ENCODE measurements at regions not wholly inside any gene's neighbourhood (a gene's known extent, or its start where the extent isn't known, plus 50 kb on each side); places are given as distances from the start of the nearest gene placed in this dataset.

DNA sequence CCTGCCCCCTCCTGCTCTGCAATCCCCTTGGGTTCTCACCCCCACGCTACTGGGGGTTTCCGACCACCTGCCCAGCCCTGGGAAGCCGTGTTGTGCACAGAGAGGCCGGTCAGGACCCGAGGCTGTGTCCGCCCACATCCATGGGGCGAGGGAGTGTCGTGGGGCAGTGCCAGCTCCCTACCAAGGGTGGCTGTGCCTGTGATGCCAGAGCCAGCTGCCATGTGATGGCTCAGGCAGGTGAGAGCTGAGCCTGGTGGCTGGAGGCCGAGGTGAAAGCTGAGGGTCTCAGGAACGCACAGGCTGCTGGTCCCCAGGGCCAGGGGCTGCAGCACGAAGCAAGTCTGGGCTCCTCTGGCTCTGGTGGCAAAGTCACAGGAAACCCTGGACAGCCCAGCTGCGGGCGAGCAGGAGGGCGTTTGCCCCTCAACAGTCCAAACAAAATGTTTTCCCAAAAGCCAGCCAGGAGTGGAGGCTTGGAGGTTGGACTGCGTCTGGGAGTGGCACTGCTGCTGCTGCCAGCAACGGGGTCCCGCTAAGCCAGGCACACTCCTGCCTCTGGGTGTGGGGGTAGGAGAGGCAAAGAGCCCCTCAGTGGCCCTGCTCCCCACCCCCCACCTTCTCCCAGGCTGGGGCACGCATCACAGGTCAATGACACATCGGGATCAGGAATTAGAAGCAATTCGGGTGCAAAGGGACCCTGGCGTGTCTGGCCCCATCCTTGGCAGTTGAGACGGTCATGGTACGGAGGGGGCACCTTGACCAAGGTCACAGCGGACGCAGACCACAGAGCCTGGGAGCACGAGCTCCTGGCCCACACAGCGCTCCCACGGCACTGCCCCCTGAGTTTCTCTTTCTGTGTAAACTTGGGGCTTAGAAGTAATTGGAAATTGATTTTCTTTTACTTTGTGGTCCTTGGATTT is 72.4 kb upstream of the GPC1 start:
- no peak overlapping the region for H3K27ac ChIP-seq (ENCODE audit: low read depth)
- 85% methylated on average over 28 of the region's 28 CpGs for WGBS
- no peak overlapping the region for H3K4me3 ChIP-seq (ENCODE audit: low read depth, low read length)
- DNase-seq (ENCODE audit: extremely low spot score) = no peak
- no peaks in the 10 kb centered on the region for H3K4me1 ChIP-seq (ENCODE audit: insufficient read depth)
- no peaks in the 10 kb centered on the region for H3K36me3 ChIP-seq (ENCODE audit: insufficient read depth)

DNA sequence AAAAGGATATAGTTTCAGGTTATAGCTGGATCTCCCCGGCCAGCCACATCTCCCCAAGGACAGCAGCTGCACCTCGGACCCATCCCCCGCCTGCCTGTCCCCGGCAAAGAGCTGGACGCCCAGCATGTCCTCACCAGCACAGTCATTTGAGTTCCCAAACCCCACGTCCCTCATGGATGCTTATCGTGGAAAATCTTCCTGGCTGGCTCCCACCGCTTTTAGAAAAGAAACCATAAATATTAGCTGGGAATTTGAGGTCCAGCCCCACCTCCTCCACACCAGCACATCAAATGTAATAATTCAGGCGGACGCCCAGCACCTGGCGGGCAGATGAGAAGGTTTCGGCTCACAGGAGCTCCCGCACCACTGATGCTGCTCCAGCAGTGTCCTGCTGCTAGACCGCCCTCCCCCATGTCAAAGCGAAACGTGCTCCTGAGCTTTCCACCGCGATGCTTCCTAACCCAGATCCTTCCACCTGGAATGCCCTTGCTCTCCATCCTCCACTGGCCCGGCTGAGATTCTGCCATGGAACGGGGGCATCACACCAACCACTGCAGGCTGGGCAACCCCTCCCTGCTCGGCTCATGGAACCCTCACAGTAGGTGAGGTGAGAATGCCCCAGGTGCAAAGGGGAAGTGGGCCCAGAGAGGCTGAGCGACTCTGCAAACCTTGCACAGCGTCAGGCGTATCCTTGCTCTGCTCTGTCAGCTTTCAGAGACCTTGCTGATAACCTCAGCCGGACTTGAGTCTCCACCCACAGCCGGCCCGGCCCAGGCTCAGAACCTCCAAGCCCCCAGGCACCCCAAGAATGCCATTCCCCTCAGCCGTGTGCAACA is 71.5 kb upstream of the GPC1 start:
- H3K4me1 ChIP-seq (ENCODE audit: insufficient read depth) = no peaks in the 10 kb centered on the region
- H3K36me3 ChIP-seq (ENCODE audit: insufficient read depth) = no peaks in the 10 kb centered on the region
- no peak overlapping the region for H3K4me3 ChIP-seq (ENCODE audit: low read depth, low read length)
- H3K27ac ChIP-seq (ENCODE audit: low read depth) = no peak overlapping the region
- 80% methylated on average over 28 of the region's 28 CpGs for WGBS
- no peak for DNase-seq (ENCODE audit: extremely low spot score)

DNA sequence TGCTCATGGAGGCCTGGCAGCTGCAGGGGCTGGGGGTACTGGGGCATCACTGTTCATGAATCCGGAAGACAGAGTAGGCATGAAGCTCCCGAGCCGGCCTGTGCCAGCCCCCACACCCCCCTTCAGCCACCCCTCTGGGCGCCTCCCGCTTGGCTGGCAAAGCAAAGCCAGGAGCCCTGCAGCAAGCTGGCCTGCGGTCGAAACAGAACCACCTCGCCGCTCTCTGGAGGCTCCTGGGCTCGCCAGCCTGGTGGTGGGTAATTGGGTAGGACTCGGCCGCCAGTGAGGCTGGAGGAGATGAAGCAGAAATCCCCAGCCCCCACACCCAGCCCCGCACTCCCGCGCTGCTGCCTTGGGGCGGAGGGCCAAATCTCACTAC is 70.9 kb upstream of the GPC1 start:
- WGBS = 88% methylated on average over 16 of the region's 16 CpGs
- no peaks in the 10 kb centered on the region for H3K4me1 ChIP-seq (ENCODE audit: insufficient read depth)
- DNase-seq (ENCODE audit: extremely low spot score) = no peak
- H3K4me3 ChIP-seq (ENCODE audit: low read depth, low read length) = no peak overlapping the region
- H3K27ac ChIP-seq (ENCODE audit: low read depth) = no peak overlapping the region
- H3K36me3 ChIP-seq (ENCODE audit: insufficient read depth) = no peaks in the 10 kb centered on the region

DNA sequence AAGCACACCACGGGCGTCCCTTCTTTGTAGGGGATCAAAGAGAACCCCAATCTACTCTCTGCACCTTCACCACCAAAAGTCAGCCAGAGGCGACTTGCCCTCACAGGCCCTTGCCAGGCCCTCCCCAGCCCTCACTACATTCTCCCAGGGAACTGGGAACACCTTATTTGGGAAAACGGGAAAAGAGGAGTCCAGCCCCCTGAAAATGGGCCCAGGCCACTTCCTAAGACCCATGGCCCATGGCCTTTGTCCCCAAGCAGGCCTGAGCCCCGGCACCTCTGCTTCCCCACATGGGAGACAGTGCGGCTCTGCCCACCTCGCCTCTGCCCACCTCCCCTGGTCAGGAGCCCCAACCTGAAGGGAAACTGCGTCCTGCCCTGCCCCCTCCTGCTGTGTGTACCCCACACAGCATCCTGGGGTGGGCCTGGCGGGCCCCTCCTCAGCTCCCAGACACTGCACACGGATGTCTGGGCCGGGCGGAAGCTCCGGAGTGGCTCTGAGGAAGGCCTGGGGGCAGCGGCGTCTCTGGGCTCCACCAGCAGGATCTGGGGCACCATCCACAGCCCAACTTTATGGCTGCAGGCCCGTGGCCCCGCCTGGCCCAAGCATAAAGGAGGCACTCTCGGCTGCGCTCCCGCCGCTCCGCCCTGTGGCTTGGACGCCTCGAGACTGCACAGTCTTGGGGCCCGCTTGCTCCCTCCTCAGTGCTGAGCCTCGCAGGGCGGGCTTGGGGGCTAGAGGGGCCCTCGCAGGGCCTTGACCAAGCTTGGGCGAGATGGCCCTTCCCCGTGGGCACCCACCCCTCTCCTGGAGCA is 70.3 kb upstream of the GPC1 start:
- DNase-seq (ENCODE audit: extremely low spot score) = no peak
- no peak overlapping the region for H3K4me3 ChIP-seq (ENCODE audit: low read depth, low read length)
- WGBS = 91% methylated on average over 30 of the region's 30 CpGs
- H3K27ac ChIP-seq (ENCODE audit: low read depth) = no peak overlapping the region
- H3K4me1 ChIP-seq (ENCODE audit: insufficient read depth) = no peaks in the 10 kb centered on the region
- H3K36me3 ChIP-seq (ENCODE audit: insufficient read depth) = no peaks in the 10 kb centered on the region

DNA sequence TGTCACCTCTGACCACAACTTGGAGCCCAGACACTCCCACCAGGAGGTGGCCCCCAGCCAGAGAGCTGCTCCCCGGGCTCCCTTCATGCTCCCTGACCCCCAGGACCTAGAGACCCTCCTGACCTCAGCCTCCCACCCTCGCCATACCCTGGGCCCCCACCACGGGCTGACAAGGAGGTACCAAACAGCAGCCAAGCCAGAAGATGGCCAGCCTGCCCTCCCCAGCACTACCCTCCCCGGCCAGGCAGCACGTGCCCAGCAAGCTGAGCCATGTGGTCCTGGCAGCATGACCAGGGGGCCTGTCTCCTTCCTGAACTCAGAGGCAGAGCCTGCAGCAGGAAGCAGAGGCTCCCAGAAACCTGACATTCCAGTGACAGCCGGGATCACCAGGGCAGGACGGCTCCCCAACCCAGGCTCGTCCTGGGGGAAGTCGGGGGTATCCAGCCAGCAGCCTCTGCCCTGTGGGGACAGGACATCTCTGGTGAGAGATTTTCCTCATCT is 69.4 kb upstream of the GPC1 start:
- no peaks in the 10 kb centered on the region for H3K4me1 ChIP-seq (ENCODE audit: insufficient read depth)
- 74% methylated on average over 9 of the region's 9 CpGs for WGBS
- H3K36me3 ChIP-seq (ENCODE audit: insufficient read depth) = no peaks in the 10 kb centered on the region
- no peak for DNase-seq (ENCODE audit: extremely low spot score)
- H3K27ac ChIP-seq (ENCODE audit: low read depth) = no peak overlapping the region
- H3K4me3 ChIP-seq (ENCODE audit: low read depth, low read length) = no peak overlapping the region

DNA sequence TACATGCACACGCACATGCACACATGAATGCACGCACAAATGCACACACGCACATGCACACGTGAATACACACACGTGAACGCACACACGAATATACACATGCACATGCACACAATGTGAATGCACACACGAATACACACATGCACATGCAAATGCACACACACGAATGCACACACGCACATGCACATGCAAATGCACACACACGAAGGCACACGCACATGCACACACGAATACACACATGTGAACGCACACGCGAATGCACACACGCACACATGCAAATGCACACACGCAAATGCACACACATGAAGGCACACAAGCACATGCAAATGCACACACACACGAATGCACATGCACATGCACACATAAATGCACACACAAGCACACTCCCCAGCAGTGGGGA is 68.6 kb upstream of the GPC1 start:
- DNase-seq (ENCODE audit: extremely low spot score) = no peak
- Histone ChIP-seq H3K36me3 (ENCODE audit: insufficient read depth) (no peaks in the 10 kb centered on the region), H3K27ac (ENCODE audit: low read depth) (no peak overlapping the region), H3K4me1 (ENCODE audit: insufficient read depth) (no peaks in the 10 kb centered on the region), H3K4me3 (ENCODE audit: low read depth, low read length) (no peak overlapping the region)
- 97% methylated on average over 19 of the region's 19 CpGs for WGBS

DNA sequence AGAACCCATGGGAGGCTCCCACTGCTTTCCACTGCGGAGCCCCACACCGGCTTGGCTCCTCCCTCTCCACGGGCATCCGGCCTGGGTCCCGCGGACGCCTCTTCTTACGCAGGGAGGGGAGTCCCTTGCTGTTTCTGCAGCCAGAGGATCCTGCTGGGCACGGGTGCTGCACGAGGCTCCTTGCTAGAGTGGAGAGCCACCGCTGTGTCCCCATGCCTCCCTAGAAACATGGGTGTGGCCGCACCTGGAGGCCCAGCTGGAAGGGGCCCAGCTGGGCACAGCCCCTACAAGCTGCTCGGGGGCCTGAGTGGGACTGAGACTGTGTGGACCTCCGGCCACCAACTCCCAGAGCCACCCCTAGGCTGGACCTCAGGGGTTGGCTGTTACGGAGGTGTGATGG is 67.7 kb upstream of the GPC1 start:
- H3K4me1 ChIP-seq (ENCODE audit: insufficient read depth) = no peaks in the 10 kb centered on the region
- 94% methylated on average over 15 of the region's 15 CpGs for WGBS

DNA sequence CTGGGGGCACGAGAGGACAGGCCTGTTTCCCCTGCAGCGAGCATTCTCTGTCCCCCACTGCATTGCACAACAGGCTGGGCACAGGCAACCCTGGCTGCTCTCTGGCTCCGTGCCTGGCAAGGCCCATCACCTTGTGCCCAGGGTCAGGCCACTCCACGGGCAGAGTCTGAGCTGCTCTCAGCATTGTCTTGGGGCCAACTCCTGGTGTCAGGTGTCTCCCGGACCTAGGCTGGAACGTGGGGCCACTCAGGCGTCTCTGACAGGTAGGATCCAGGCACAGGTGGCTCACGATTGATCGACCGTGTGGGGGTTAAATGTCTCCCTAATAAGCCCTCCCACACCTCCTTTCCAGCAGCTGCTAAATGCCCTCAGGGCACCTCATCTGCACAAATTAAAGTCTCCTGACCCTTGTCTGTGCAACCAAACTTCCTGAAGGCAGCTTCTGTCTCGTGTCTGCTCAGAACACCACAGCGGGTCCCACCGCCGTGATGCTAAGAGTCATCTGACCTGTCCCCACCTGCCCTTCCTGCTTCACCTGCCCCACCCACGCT is 66.6 kb upstream of the GPC1 start:
- Histone ChIP-seq H3K4me3 (ENCODE audit: low read depth, low read length) (no peak overlapping the region), H3K4me1 (ENCODE audit: insufficient read depth) (no peaks in the 10 kb centered on the region), H3K27ac (ENCODE audit: low read depth) (no peak overlapping the region), H3K36me3 (ENCODE audit: insufficient read depth) (no peaks in the 10 kb centered on the region)
- DNase-seq (ENCODE audit: extremely low spot score) = no peak
- WGBS = 84% methylated on average over 15 of the region's 15 CpGs

More for the DNA sequence above, 67.7 kb upstream of the GPC1 start:
- H3K27ac ChIP-seq (ENCODE audit: low read depth) = no peak overlapping the region
- DNase-seq (ENCODE audit: extremely low spot score) = no peak
- no peaks in the 10 kb centered on the region for H3K36me3 ChIP-seq (ENCODE audit: insufficient read depth)
- H3K4me3 ChIP-seq (ENCODE audit: low read depth, low read length) = no peak overlapping the region

DNA sequence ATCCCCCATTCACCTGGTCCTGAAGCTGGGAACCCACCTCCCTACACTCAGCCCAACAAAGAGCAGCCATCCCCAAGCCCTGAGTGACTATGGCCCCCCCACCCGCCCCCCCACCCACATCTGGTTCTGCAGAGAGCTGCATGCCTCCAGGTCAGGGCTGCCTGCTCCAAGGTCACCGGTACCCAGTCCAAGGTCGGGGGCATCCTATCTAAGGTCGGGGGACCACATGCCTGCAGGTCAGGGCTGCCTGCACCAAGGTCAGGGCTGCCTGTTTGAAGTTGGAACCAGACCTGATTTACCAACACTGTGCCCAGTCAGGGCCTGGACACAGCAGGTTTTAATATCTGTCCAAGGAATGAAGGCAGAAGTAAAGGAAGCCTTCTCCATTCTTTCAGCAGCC is 66.1 kb upstream of the GPC1 start:
- WGBS = 72% methylated on average over 4 of the region's 4 CpGs
- H3K4me3 ChIP-seq (ENCODE audit: low read depth, low read length) = no peak overlapping the region
- H3K36me3 ChIP-seq (ENCODE audit: insufficient read depth) = no peaks in the 10 kb centered on the region
- DNase-seq (ENCODE audit: extremely low spot score) = no peak
- no peak overlapping the region for H3K27ac ChIP-seq (ENCODE audit: low read depth)
- no peaks in the 10 kb centered on the region for H3K4me1 ChIP-seq (ENCODE audit: insufficient read depth)

DNA sequence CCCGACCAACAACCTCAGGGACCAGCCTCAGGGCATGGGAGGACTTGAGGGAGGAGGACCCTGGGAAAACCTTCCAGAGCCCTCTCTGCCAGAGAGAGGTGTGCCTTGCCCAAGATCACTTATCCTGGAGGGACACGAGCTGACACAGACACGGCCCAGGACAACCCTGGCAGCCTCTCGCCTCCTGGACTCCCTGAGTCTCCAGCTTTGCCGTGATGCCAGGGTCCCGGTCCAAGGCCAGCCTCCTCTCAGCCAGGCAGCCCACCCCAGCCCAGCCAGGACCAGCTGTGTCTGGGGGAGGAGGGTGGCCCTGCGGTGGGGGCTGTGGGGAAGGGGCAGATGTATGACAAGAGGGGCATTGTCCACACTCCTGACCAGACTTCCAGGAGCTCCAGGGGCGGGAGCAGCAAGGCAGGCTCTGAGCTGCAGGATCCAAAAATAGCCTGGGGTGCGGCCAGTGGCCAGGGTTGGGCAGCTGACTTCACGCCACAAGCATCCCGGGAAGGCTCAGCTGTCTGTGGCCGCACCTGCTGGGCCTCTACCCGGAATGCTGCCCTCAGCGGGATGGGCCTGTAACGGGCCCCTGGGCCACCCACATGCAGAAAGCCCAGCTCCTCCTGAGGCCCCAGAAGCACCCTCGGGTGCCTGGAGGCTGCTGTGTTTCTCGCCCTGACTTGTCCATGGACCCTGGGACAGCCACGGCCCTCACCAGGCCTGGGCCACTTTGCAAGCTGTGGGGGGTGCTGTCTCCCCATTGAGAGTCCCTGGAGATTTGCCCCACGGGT is 65.5 kb upstream of the GPC1 start:
- DNase-seq (ENCODE audit: extremely low spot score) = peak; percentile 45
- no peaks in the 10 kb centered on the region for H3K36me3 ChIP-seq (ENCODE audit: insufficient read depth)
- H3K4me3 ChIP-seq (ENCODE audit: low read depth, low read length) = no peak overlapping the region
- H3K27ac ChIP-seq (ENCODE audit: low read depth) = peak overlapping the region; percentile 0
- WGBS = 28% methylated on average over 19 of the region's 19 CpGs
- no peaks in the 10 kb centered on the region for H3K4me1 ChIP-seq (ENCODE audit: insufficient read depth)

DNA sequence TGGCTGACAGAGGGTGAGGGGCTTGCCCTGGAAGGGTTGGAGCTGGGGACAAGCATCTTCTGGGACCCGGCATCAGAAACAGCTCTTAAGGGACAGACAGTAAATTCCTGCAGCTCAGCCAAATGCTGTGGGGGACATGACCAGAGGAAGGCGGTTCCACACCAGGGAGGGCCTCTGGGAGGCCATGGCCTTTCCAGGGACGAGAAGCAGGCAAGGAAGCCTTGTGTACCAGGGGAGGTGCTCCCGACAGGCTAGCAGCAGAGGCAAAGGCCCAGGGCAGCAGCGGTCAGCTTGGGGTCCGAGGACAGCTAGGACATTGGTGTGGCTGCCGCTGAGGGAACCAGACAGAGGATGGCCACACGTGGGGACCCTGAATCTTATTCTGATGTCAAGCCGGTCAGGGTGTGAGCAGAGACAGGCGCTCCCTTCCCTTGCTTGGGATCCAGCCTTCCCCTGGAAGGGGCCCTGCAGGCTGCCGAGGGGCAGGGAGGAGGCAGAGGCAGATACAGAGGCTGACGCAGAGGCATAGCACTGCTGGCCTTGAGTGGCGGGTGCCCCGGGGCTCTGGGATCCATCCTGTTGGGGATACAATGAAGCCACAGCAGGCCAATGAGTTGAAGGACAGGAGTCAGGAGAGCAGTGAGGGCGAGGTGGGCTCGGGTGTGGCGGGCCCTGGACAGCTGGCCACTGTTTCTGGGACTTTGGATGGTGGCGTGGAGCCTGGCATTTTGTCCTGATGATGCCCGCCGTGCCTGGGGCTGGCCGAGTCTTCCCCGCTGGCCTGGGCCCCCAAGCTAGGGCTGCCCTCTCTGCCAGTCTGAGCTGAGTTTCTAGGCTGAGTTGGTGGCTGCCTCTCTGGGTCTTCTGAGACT is 64.1 kb upstream of the GPC1 start:
- no peak for DNase-seq (ENCODE audit: extremely low spot score)
- no peaks in the 10 kb centered on the region for H3K4me1 ChIP-seq (ENCODE audit: insufficient read depth)
- H3K4me3 ChIP-seq (ENCODE audit: low read depth, low read length) = no peak overlapping the region
- H3K36me3 ChIP-seq (ENCODE audit: insufficient read depth) = no peaks in the 10 kb centered on the region
- no peak overlapping the region for H3K27ac ChIP-seq (ENCODE audit: low read depth)
- WGBS = 89% methylated on average over 22 of the region's 22 CpGs

DNA sequence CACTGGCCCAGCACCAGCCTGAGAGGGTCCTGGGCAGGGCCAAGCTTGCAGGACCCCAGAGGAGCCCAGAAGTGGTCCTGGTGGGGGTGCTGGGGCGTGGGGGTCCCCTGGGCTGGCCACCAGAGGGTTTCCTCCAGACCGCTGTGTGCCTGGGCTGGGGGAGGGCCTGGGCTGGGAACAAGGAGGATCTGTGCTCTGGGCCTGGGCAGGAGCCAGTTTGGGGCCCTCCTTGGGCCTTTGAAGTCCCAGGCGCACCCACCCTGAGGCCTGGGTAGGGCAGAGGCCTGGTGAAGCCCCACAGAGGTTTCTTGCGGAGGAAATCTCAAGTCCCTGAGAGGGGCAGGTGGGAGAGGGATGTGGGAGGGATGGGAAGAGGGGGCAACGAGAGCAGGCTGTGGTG is 63.4 kb upstream of the GPC1 start:
- no peak for DNase-seq (ENCODE audit: extremely low spot score)
- Histone ChIP-seq H3K27ac (ENCODE audit: low read depth) (no peak overlapping the region), H3K4me3 (ENCODE audit: low read depth, low read length) (no peak overlapping the region), H3K4me1 (ENCODE audit: insufficient read depth) (no peaks in the 10 kb centered on the region), H3K36me3 (ENCODE audit: insufficient read depth) (no peaks in the 10 kb centered on the region)
- 81% methylated on average over 5 of the region's 5 CpGs for WGBS
